Loucy (cell line): ENCODE measurements at regions not wholly inside any gene's neighbourhood (a gene's known extent, or its start where the extent isn't known, plus 50 kb on each side); places are given as distances from the start of the nearest gene placed in this dataset.

Experiments
- H2AFZ ChIP-seq: fragments of 200-600 bp; sonication (generic); 2 replicates; pipeline ENCODE4 v1.6.0; 2016; ENCODE audit warnings: antibody characterized with exemption, mild to moderate bottlenecking, low read length, moderate library complexity
- H3F3A ChIP-seq: fragments of 200-600 bp; 2 replicates; pipeline ENCODE4 v1.6.0; 2016; ENCODE audit warnings: antibody characterized with exemption, low read depth, mild to moderate bottlenecking
- H3K27me3 ChIP-seq: fragments of 200-600 bp; sonication (generic); 2 replicates; pipeline ENCODE4 v1.6.1; 2014; ENCODE audit warnings: low read length, mild to moderate bottlenecking; ENCODE audit not compliant: insufficient read depth, poor library complexity, severe bottlenecking
- H3K36me3 ChIP-seq: fragments of 200-600 bp; sonication (generic); 2 replicates; pipeline ENCODE4 v1.6.1; 2016; ENCODE audit warnings: low read length; ENCODE audit not compliant: insufficient read depth
- H3K4me1 ChIP-seq: fragments of 200-600 bp; sonication (generic); 2 replicates; pipeline ENCODE4 v1.5.1; 2014; ENCODE audit warnings: low read length, mild to moderate bottlenecking; ENCODE audit not compliant: insufficient read depth, poor library complexity, severe bottlenecking
- H3K4me2 ChIP-seq: fragments of 200-600 bp; sonication (generic); 2 replicates; pipeline ENCODE4 v1.6.0; 2014; ENCODE audit warnings: antibody characterized with exemption, low read length, low read depth, mild to moderate bottlenecking; ENCODE audit not compliant: poor library complexity, severe bottlenecking
- H3K4me3 ChIP-seq: fragments of 200-600 bp; sonication (generic); 2 replicates; pipeline ENCODE4 v1.5.1; 2014; ENCODE audit warnings: low read length, mild to moderate bottlenecking, mixed read lengths; ENCODE audit not compliant: poor library complexity, severe bottlenecking
- H3K79me2 ChIP-seq: fragments of 200-600 bp; sonication (generic); 2 replicates; pipeline ENCODE4 v1.6.1; 2014; ENCODE audit warnings: low read length; ENCODE audit not compliant: insufficient read depth
- H3K9ac ChIP-seq: fragments of 200-600 bp; sonication (generic); 2 replicates; pipeline ENCODE4 v1.6.0; 2014; ENCODE audit warnings: mild to moderate bottlenecking, low read depth, low read length, moderate library complexity; ENCODE audit not compliant: poor library complexity, severe bottlenecking
- H3K9me2 ChIP-seq: fragments of 200-600 bp; sonication (generic); replicated peaks from 2 replicates; pipeline ENCODE4 v1.6.1; 2016; ENCODE audit warnings: low read depth, low read length, mixed read lengths
- H3K9me3 ChIP-seq: fragments of 200-600 bp; sonication (generic); 2 replicates; pipeline ENCODE4 v1.6.1; 2014; ENCODE audit warnings: mild to moderate bottlenecking, antibody characterized with exemption, low read length, low read depth; ENCODE audit not compliant: insufficient read depth
- H4K20me1 ChIP-seq: fragments of 200-600 bp; sonication (generic); 2 replicates; pipeline ENCODE4 v1.6.0; 2014; ENCODE audit warnings: antibody characterized with exemption, low read length, mild to moderate bottlenecking; ENCODE audit not compliant: insufficient read depth, poor library complexity, severe bottlenecking
- CTCF ChIP-seq: fragments of 200-600 bp; sonication (generic); conservative IDR thresholded peaks from 2 replicates; pipeline ENCODE4 v1.5.1; 2014; ENCODE audit warnings: mild to moderate bottlenecking, antibody characterized with exemption, low read length
- EZH2phosphoT487 ChIP-seq: fragments of 200-600 bp; IDR thresholded peaks from 2 replicates; pipeline ENCODE4 v1.6.1; 2018; ENCODE audit warnings: antibody characterized with exemption, mild to moderate bottlenecking, moderate library complexity, borderline replicate concordance

DNA sequence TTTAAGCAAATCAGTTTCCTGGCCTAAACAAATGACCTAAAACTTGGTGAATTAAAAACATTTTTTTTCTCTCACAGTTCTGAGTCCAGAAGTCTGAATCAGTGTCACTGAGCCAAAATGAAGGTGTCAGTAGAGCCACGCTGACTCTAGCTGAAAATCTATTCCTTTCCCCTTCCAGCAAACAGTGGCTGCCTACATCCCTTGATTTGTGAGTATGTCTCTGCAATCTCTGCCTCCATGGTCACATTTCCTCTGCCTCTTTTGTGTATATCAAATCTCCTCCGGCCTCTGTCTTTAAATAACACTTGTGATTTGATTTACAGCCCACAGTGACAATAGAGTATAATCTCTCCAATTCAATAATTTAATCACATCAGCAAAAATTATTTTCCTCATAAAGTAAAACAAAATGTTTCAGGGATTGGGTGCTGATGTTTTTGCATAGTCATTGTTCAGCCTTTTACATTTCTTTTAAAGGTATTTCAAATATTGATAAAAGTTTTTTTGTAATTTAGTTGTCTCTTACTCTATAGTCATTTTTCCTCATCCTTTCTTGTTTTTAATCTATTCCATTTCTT lies 1715.4 kb downstream of the BRINP3 start:
- no peaks in the 10 kb centered on the region for H3K36me3 ChIP-seq
- no peaks in the 10 kb centered on the region for H3K27me3 ChIP-seq
- H3K4me2 ChIP-seq: no peak overlapping the region
- H3K4me3 ChIP-seq: no peak overlapping the region
- H4K20me1 ChIP-seq: no peaks in the 10 kb centered on the region
- no peak for TF ChIP-seq EZH2phosphoT487
- TF ChIP-seq CTCF: no peak
- no peaks in the 10 kb centered on the region for H3K9me2 ChIP-seq
- no peaks in the 10 kb centered on the region for H3K79me2 ChIP-seq
- H3K9ac ChIP-seq: no peak overlapping the region
- H3F3A ChIP-seq: no peaks in the 10 kb centered on the region
- no peaks in the 10 kb centered on the region for H3K4me1 ChIP-seq
- H2AFZ ChIP-seq: no peak overlapping the region
- H3K9me3 ChIP-seq: no peaks in the 10 kb centered on the region

GRCh38 chr1:188763541-188763940 lies 1714.1 kb downstream of the BRINP3 start:
- Histone ChIP-seq H2AFZ (no peak overlapping the region), H3K4me2 (no peak overlapping the region), H3K4me1 (no peaks in the 10 kb centered on the region), H3K9ac (no peak overlapping the region), H3K27me3 (no peaks in the 10 kb centered on the region), H3F3A (no peaks in the 10 kb centered on the region), H4K20me1 (no peaks in the 10 kb centered on the region), H3K79me2 (no peaks in the 10 kb centered on the region), H3K36me3 (no peaks in the 10 kb centered on the region), H3K9me2 (no peaks in the 10 kb centered on the region), H3K9me3 (no peaks in the 10 kb centered on the region), H3K4me3 (no peak overlapping the region)
- TF ChIP-seq EZH2phosphoT487 (no peak), CTCF (no peak)

DNA sequence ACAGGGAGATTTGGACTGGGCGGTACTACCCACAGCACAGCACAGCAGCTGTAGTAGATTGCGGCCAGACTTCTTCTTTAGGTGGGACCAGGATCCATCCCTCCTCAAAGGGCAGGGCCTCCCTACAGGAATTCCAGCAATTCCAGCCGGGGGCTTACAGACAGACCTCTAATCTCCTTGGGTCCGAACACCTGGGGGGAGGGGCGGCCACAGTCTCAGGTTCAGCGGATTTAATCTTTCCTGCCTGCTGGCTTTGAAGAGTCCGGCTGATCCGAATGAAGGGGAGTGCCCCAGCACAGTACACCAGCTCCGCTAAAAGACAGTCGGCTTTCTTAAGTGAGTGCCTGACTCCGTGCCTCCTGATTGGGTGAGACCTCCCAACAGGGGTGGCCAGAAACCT lies 1708.5 kb downstream of the BRINP3 start:
- Histone ChIP-seq H4K20me1 (no peaks in the 10 kb centered on the region), H3K36me3 (no peaks in the 10 kb centered on the region), H3K4me2 (no peak overlapping the region), H3K79me2 (no peaks in the 10 kb centered on the region), H3K9me2 (no peaks in the 10 kb centered on the region), H3F3A (no peaks in the 10 kb centered on the region), H3K27me3 (no peaks in the 10 kb centered on the region), H3K4me3 (no peak overlapping the region), H3K4me1 (no peaks in the 10 kb centered on the region), H3K9me3 (no peaks in the 10 kb centered on the region), H2AFZ (no peak overlapping the region), H3K9ac (no peak overlapping the region)
- no peak for TF ChIP-seq EZH2phosphoT487
- TF ChIP-seq CTCF: no peak
